ENCODE measurements at regions not wholly inside any gene's neighbourhood (a gene's known extent, or its start where the extent isn't known, plus 50 kb on each side); places are given as distances from the start of the nearest gene placed in this dataset.
"Not testable (repeated sequence)": the region's sequence is repeated elsewhere in the genome, so short reads cannot be mapped to it uniquely, and the experiment has no call there.

DNA sequence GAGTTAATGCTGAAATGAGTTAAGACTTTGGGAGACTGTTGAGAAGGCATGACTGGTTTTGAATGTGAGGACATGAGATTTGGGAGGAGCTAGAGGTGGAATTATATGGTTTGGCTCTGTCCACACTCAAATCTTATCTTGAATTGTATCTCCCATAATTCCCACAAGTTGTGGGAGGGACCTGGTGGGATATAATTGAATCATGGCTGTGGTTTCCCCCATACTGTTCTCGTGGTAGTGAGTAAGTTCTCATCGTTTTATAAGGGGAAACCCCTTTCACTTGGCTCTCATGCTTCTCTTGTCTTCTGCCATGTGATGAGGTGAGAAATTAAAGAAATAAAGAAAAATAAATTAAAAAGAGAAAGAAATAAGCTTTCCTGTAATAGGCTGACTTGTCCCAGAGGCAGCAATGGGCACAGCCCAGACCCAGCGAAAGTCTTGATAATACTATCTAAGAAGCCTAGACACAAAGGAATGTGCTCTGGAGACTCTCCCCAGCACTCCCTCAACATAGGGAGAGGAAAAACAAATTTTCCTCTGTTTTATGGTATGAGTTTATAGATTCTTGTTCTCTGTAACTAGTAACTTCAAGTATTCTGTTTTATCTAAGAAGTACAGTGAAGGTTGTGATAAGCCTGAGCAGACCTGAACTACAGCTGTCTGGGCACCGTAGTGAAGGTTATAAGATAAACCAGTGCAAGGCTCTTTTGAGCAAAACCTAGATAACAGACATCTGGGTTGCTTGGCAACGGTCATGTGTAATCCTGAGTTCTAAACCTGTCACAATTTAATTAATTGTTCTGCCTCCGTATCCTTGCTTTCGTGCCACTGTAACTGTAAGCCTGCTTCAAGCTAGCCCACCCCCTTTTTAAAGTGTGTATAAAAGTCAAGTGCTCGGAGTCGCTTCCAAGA is 88.9 kb upstream of the ECI2 start:
- no peak for DNase-seq

DNA sequence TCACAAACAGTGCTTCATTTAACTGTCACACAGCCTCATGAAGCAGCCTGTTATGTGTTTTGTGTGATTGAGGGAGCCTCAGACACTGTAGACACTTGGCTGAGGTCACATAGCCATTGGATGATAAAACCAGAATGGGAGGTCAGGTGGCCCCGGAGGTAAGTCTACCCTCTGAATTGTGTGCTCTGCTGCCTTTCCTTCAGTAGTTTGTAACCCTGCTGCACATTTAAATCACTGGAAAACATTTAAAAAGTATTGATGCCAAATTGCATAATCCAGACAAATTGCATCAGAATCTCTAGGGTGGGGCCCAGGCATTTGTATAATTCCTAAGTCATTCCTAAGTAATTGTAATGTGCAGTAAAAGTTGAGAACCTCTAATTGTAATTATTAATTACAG is 85.2 kb upstream of the ECI2 start:
- no peak for DNase-seq

DNA sequence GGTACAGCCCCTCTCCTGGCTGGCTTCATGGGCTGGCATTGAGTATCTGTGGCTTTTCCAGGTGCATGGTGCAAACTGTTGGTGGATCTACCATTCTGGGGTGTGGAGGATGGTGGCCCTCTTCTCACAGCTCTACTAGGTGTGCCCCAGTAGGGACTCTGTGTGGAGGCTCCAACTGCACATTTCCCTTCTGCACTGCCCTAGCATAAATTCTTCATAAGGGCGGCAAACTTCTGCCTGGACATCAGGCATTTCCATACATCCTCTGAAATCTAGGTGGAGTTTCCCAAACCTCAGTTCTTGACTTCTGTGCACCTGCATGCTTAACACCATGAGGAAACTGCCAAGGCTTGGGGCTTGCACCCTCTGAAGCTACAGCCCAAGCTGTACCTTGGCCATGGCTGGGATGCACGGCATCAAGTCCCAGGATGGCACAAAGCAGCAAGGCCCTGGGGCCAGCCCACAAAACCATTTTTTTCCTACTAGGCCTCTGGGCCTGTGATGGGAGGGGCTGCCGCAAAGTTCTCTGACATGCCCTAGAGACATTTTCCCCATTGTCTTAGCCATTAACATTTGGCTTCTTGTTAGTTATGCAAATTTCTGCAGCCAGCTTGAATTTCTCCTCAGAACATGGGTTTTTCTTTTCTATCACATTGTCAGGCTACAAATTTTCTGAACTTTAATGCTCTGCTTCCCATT is 83.4 kb upstream of the ECI2 start:
- not testable (repeated sequence) for DNase-seq

DNA sequence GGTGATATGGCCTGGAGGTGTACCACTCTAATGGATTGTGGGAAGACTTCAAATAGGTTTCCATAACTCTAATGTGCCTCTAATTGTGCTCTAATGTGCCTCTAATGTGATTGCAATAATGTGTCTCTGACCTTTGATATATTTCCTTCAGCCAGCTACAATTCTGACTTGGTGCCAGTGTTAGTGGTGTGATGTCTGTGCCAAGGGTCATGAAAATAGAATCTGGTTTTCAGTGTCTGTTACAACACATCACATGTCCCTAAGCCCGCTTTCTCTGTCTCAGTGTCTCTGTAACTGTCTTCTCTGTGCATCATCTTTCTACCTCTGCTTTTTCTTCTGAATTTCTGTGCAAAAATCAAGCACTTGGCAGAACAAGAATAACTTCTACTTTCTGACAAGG is 77.2 kb upstream of the ECI2 start:
- no peak for DNase-seq

DNA sequence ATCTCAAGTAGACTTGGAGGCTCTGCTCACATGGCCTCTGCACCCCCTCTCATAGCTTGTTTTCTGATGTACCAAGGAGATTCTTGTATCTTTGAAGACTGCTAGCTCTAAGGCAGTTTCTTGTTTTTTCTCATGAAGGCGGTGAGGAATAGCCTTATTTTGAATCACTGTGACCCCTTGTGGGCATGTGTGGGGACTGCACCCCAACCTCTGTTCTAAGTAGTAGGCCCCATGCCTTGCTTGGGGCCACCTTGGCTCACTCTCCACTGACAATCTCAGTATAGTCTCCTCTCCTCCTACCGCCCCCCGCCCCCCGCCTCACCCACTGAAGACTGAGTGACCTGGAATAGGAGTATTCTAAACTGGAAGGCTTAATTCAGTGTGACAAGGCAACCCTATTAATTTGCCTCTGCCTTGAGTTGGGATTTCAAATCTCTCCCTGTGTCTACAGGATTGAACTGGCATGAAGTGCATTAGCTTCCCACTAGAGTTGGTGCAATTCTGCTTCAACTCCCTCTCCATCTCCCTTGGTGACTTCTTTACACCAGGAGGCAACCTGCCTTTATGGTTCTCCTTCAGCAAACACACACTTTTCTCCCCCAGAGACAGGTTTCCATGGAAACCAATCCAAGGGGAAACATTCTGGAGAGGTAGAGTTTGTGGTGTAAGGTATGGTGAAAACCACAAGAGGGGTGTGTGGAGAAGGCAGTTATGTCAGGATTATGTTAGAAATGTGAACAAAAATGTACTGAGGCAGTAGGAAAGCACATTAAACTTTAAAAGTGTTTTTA is 75.4 kb upstream of the ECI2 start:
- DNase-seq: no peak

DNA sequence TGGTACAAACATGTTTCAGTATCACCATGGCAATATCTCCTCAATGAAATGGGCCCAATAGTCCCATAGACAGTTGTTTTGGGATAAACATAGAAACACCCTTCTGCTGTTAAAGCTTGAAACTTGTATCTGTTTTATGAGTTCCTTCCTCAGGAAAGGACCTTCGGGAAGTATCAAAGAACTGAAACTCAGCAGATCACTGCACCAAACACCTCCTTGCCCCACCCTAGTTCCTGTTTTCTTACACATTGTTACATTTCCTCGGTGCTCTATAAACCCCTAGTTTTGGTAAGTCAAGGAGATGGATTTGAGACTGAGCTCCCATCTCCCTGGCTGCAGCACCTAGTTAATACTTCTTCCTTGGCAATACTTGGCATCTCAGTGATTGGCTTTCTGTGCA is 73.8 kb upstream of the ECI2 start:
- DNase-seq: no peak

DNA sequence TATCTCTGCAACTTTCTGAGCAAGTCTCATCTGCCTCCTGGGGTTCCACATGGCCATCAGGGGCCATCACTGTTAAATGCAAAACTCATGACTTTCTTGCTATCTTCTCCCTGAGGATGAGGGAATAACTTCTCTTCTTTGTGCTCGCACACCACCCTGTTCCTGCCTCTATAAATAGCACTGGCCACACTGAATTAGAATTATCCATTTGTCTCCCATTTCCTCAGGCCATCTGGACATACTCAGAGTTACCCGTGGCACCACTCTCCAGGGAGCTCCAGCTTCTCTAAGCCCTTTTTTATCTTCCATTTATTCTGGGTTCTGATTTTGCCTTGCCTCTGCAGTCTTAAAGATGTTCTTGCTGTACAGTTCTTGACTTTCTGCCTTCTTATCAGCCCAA is 72.8 kb upstream of the ECI2 start:
- DNase-seq: no peak

DNA sequence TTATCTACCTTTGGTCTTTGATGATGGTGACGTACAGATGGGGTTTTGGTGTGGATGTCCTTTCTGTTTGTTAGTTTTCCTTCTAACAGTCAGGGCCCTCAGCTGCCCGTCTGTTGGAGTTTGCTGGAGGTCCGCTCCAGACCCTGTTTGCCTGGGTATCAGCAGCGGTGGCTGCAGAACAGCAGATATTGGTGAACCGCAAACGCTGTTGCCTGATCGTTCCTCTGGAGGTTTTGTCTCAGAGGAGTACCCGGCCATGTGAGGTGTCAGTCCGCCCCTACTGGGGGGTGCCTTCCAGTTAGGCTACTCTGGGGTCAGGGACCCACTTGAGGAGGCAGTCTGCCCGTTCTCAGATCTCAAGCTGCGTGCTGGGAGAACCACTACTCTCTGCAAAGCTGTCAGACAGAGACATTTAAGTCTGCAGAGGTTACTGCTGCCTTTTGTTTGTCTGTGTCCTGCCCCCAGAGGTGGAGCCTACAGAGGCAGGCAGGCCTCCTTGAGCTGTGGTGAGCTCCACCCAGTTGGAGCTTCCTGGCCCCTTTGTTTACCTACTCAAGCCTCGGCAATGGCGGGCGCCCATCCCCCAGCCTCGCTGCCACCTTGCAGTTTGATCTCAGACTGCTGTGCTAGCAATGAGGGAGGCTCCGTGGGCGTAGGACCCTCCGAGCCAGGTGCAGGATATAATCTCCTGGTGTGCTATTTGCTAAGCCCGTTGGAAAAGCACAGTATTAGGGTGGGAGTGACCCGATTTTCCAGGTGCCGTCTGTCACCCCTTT is 68.5 kb upstream of the ECI2 start:
- not testable (repeated sequence) for DNase-seq

DNA sequence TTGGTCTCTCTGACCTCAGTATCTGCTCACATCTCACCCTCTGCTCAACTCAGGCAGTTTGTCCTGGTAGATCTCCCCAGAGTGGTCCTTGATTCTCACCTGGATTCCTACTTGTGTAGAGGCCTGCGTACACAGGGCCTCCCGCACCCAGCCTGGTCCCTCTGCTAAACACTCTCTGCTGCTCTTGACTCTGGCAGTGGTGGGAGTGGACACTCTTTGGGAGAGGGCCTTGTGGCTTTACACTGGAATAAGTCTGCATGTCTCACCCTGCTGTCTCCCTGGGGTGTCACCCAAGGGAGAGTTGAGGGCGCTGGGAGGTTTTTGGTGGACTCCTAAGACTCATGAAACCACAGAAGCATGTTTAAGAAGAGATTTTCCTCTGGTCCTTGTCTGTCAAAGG is 57.3 kb upstream of the ECI2 start:
- DNase-seq: no peak

DNA sequence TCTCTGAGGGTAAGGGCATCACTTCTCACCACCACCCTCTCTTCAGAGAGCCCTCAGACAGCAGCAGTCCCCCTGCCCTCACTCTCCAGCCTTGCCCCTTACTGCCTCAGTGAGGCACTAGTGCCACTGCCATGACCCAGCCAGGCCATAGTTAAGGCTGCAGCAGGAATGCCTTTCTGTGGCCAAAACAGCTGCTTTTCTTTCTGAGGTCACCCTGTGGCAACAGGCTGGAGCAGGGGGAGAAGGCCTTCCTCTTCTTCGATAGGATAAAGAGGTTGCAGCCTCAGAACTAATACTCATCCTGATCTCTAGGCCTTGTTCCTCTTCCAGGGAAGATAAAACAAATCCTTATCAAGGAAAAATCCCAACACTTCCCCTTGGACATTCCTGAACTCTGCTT is 56.8 kb upstream of the ECI2 start:
- DNase-seq: no peak

DNA sequence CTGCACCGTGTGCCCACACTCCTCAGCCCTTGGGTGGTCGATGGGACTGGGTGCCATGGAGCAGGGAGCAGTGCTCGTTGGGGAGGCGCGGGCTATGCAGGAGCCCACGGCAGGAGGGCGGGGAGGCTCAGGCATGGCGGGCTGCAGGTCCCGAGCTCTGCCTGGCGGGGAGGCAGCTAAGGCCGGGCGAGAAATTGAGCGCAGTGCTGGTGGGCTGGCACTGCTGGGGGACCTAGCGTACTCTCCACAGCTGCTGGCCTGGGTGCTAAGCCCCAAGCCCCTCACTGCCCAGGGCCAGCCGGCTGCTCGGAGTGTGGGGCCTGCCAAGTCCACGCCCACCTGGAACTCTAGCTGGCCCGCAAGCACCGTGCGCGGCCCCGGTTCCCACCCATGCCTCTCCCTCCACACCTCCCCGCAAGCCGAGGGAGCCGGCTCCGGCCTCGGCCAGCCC is 55.9 kb upstream of the ECI2 start:
- DNase-seq: no peak

DNA sequence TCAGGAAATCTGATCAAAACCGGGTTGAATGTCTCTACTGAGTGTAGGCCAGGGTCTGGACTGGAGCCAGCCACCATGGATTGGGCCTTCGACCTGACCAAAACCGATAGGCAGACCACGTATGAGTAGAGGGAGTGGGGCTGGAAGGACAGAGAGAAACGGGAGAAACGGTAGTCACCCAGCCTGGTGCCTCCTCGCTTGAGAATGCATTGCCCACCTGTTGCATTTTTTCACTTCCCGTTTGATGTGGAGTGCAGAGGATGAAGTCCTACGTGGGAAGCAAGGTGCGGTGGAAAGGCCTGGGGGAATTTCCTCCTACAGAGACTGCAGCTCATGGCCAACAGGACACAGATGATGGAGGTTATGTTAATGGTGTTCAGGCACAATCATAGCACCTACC is 53.9 kb upstream of the ECI2 start:
- no peak for DNase-seq

DNA sequence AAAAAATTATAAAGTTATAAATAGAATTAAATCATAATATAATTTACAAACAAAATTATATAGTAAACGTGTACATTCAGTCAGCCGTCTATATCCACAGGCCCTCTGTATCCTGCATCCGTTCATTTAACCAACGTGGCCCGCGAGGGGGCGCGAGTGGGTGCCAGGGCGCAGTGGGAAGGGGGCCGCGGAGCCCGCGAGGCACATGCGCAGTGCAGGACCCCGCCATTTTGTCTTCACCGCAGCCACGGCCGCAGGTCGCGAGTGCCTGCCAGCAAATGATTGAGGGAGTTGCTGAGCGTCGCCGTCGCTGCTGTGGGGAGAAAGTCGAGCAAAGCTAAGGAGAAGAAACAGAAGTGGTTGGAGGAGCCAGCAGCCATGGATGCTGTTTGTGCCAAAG is 53.4 kb upstream of the ECI2 start:
- DNase-seq: no peak

DNA sequence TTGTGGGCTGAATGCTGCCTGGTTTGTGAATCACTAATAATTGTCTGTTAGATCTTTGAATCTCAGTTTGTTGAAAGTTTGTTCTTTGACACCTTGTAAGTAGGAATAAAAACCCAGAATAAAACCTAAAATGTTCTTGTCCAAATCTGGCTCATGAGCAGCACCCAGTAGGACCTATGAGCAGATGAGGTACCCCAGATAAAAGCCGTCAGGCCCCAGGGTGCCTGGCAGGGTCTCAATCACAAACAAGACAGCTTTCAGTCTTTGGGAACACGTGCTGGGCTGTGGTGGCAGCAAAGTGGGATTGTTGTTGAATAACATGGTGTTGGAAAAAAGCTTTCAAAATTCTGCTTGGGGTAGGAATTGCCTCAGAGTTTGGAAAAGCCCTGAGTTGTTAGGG is 52.1 kb upstream of the ECI2 start:
- no peak for DNase-seq

DNA sequence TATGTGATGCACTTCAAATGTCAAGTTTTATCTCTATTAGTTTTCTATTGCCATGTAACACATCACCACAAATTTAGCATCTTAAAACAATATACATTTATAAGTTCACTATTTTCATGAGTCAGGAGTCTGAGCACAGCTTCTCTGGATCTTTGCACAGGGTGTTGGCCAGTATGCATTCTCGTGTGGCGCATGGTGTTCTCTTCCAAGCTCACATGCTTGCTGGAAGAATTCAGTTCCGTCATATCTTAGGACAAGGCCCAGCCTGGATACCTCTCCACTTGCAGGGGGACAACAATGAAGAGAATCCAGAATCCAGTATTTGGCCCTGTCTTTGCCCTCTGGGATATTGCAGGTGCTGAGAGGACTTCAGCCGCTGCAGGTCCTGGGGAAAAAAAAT is 51.0 kb upstream of the ECI2 start:
- no peak for DNase-seq

DNA sequence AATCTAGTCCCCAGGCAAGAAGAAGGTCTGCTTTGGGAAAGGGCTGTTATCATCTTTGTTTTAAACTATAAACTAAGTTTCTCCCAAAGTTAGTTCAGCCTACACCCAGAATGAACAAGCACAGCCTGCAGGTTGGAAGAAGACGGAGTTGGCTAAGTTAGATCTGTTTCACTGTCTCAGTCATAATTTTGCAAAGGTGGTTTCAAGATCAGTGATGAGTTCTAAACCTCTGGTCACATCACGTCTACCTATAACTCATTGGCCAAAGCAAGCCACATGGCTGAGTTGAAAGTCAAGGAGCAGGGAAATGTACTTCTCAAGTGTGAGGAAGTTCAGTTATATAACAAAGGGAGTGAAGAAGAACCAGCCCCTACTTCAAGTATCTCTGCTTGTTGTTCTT is 50.5 kb upstream of the ECI2 start:
- no peak for DNase-seq

DNA sequence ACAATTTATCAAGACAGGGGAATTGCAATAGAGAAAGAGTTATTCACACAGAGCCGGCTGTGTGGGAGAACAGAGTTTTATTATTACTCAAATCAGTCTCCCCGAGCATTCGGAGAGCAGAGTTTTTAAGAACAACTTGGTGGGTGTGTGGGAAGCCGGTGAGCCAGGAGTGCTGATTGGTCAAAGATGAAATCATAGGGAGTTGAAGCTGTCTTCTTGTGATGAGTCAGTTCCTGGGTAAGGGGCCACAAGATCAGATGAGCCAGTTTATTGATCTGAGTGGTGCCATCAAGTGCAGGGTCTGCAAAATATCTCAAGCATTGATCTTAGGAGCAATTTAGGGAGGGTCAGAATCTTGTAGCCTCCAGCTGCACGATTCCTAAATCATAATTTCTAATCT is 50.0 kb upstream of the ECI2 start:
- DNase-seq: no peak

Measured in NCI-H1436 treated with DMSO at 0.1 percent for 48 hours (cell line).